ENCODE measurements at regions not wholly inside any gene's neighbourhood (a gene's known extent, or its start where the extent isn't known, plus 50 kb on each side); places are given as distances from the start of the nearest gene placed in this dataset.

DNA sequence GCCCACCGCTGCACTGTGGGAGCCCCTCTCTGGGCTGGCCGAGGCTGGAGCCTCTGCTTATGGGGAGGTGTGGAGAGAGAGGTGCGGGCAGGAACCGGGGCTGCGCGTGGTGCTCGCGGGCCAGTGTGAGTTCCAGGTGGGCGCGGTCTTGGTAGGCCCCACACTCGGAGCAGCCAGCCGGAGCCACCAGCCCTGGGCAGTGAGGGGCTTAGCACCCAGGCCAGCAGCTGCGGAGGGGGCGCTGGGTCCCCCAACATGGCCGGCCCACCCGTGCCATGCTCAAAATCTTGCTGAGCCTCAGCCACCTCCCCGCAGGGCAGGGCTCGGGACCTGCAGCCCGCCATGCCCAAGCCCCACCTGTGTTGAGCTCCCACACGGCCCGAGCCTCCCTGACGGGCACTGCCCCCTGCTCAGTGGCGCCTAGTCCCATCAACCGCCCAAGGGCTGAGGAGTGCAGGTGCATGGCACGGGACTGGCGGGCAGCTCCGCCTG lies 856.8 kb upstream of the CELF2 start:
- no peaks in the 10 kb centered on the region for H3K9me3 ChIP-seq
- H3K4me1 ChIP-seq: no peaks in the 10 kb centered on the region
- no peak overlapping the region for H3K4me3 ChIP-seq
- H3K27ac ChIP-seq: no peak overlapping the region
- TF ChIP-seq POLR2AphosphoS5 (IDR thresholded peaks at IDR 0.05; ENCODE audit: insufficient read depth in 1 of 2, low read depth in 1 of 2): no peak
- no peak for TF ChIP-seq POLR2A (IDR thresholded peaks at IDR 0.05)
- TF ChIP-seq, protein P1, sequence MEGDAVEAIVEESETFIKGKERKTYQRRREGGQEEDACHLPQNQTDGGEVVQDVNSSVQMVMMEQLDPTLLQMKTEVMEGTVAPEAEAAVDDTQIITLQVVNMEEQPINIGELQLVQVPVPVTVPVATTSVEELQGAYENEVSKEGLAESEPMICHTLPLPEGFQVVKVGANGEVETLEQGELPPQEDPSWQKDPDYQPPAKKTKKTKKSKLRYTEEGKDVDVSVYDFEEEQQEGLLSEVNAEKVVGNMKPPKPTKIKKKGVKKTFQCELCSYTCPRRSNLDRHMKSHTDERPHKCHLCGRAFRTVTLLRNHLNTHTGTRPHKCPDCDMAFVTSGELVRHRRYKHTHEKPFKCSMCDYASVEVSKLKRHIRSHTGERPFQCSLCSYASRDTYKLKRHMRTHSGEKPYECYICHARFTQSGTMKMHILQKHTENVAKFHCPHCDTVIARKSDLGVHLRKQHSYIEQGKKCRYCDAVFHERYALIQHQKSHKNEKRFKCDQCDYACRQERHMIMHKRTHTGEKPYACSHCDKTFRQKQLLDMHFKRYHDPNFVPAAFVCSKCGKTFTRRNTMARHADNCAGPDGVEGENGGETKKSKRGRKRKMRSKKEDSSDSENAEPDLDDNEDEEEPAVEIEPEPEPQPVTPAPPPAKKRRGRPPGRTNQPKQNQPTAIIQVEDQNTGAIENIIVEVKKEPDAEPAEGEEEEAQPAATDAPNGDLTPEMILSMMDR (IDR thresholded peaks at IDR 0.05): no peak
- H3K27me3 ChIP-seq: no peaks in the 10 kb centered on the region
- intact Hi-C loops (cut with DNase I): no loop called here
- no peak for DNase-seq (ENCODE audit: extremely low spot score in 2 of 2)
- no peaks in the 10 kb centered on the region for H3K36me3 ChIP-seq

DNA sequence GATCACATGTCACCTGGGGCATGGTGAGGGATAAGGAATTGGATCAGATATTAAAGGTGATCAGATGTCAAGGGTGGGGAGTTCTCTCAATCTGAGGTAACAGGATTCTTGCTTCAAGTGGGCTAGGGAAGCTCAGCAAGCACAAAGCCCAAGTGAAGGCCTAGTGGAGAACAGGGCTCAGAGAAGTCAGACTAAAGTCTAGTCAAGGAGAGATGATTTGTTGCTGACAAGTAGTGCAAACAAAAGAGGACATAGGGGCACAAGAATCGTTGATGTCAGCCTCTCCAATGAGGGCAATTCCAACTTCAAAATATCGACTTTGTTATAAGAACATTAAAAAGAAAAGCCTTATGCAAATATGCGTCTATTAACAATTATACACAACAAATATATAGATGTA lies 852.8 kb upstream of the CELF2 start:
- H3K4me1 ChIP-seq: no peaks in the 10 kb centered on the region
- H3K27me3 ChIP-seq: no peaks in the 10 kb centered on the region
- DNase-seq (ENCODE audit: extremely low spot score in 2 of 2): no peak
- no peaks in the 10 kb centered on the region for H3K36me3 ChIP-seq
- H3K27ac ChIP-seq: no peak overlapping the region
- intact Hi-C loops (cut with DNase I): no loop called here
- no peaks in the 10 kb centered on the region for H3K9me3 ChIP-seq
- no peak overlapping the region for H3K4me3 ChIP-seq
- no peak for TF ChIP-seq POLR2AphosphoS5 (IDR thresholded peaks at IDR 0.05; ENCODE audit: insufficient read depth in 1 of 2, low read depth in 1 of 2)
- TF ChIP-seq POLR2A (IDR thresholded peaks at IDR 0.05): no peak
- TF ChIP-seq, protein P1 (IDR thresholded peaks at IDR 0.05): no peak

DNA sequence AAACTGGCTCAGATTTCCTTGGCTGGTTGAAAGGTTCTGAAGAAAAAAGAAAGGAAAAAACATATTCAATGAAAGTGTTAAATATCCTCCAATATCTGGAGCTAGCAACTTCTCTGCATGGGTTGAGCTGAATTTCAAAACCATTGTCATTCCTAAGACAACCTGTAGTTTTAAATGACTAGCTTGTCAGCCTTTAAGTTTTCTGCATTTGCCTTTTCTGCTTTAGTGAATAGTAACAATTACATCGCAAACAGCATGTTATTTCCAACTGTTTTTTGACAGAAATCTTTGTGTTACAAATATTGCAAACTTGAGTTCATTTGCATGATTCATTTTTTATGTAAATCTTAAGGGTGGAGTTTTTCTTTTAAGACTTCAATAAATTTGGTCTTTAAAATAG lies 852.3 kb upstream of the CELF2 start:
- H3K4me3 ChIP-seq: no peak overlapping the region
- TF ChIP-seq, protein P1 (IDR thresholded peaks at IDR 0.05): no peak
- TF ChIP-seq POLR2A (IDR thresholded peaks at IDR 0.05): no peak
- TF ChIP-seq POLR2AphosphoS5 (IDR thresholded peaks at IDR 0.05; ENCODE audit: insufficient read depth in 1 of 2, low read depth in 1 of 2): no peak
- no peaks in the 10 kb centered on the region for H3K4me1 ChIP-seq
- no peaks in the 10 kb centered on the region for H3K9me3 ChIP-seq
- DNase-seq (ENCODE audit: extremely low spot score in 2 of 2): no peak
- intact Hi-C loops (cut with DNase I): no loop called here
- no peaks in the 10 kb centered on the region for H3K27me3 ChIP-seq
- H3K36me3 ChIP-seq: no peaks in the 10 kb centered on the region
- H3K27ac ChIP-seq: no peak overlapping the region

DNA sequence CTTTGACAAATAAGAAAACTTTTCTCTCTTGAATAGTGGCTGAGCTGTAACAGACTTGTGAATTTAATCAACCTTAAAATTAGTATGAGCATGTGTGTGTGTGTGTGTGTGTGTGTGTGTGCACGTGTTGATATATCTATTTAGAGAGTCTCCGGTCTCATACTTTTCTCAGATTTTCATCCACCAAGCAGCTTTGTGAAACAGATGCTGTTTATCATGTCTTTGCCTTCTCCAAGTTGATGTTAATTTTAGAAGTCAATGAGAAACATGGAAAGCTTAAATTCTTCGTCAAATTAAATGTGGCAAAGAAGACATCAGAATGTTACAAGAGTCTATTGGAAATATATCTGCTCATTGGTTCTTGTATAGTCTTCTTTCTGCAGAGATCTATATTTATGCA lies 839.2 kb upstream of the CELF2 start:
- Histone ChIP-seq H3K4me1 (no peaks in the 10 kb centered on the region), H3K27ac (no peak overlapping the region), H3K27me3 (no peaks in the 10 kb centered on the region), H3K36me3 (no peaks in the 10 kb centered on the region), H3K4me3 (no peak overlapping the region), H3K9me3 (no peaks in the 10 kb centered on the region)
- intact Hi-C loops (cut with DNase I): no loop called here
- no peak for TF ChIP-seq POLR2AphosphoS5 (IDR thresholded peaks at IDR 0.05; ENCODE audit: insufficient read depth in 1 of 2, low read depth in 1 of 2)
- TF ChIP-seq, protein P1 (IDR thresholded peaks at IDR 0.05): no peak
- TF ChIP-seq POLR2A (IDR thresholded peaks at IDR 0.05): no peak
- DNase-seq (ENCODE audit: extremely low spot score in 2 of 2): no peak

DNA sequence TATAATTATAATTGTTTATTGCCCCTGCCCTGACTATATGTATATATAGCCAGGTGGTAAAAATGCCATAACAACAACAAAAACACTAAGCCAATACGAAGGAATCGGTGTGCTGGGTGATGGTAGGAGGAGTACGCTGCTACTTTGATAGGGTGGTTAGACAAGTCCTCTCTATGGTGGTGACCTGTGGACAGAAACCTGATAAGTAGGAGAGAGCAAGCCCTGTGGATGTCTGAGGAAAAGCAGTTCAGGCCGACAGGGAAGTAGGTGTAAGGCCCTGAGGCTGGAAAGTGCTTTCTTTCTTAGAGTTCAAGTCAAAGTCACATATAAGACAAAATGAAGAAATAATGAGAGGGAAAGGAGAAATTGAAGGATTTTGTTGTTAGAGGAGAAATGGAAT lies 823.8 kb upstream of the CELF2 start:
- TF ChIP-seq, protein P1 (IDR thresholded peaks at IDR 0.05): no peak
- no peak for TF ChIP-seq POLR2A (IDR thresholded peaks at IDR 0.05)
- TF ChIP-seq POLR2AphosphoS5 (IDR thresholded peaks at IDR 0.05; ENCODE audit: insufficient read depth in 1 of 2, low read depth in 1 of 2): no peak
- intact Hi-C loops (cut with DNase I): no loop called here
- H3K4me3 ChIP-seq: no peak overlapping the region
- no peak overlapping the region for H3K27ac ChIP-seq
- DNase-seq (ENCODE audit: extremely low spot score in 2 of 2): no peak
- H3K4me1 ChIP-seq: no peaks in the 10 kb centered on the region
- no peaks in the 10 kb centered on the region for H3K9me3 ChIP-seq
- H3K36me3 ChIP-seq: no peaks in the 10 kb centered on the region
- H3K27me3 ChIP-seq: no peaks in the 10 kb centered on the region
